ENCODE measurements at regions not wholly inside any gene's neighbourhood (a gene's known extent, or its start where the extent isn't known, plus 50 kb on each side); places are given as distances from the start of the nearest gene placed in this dataset.

GRCh38 chr1:4140241-4140640, 240.2 kb upstream of the C1orf174 start:
- DNase-seq (ENCODE audit: low spot score): no peak

GRCh38 chr1:4140821-4141220, 240.7 kb upstream of the C1orf174 start:
- no peak for DNase-seq (ENCODE audit: low spot score)

- DNase-seq (ENCODE audit: low spot score): no peak
Measured at GRCh38 chr1:4144349-4144971, 244.4 kb upstream of the C1orf174 start.

GRCh38 chr1:4146101-4146500, 246.0 kb upstream of the C1orf174 start:
- DNase-seq (ENCODE audit: low spot score): no peak

- no peak for DNase-seq (ENCODE audit: low spot score)
Measured at GRCh38 chr1:4146614-4147013, 246.5 kb upstream of the C1orf174 start.

GRCh38 chr1:4147509-4147908, 247.4 kb upstream of the C1orf174 start:
- no peak for DNase-seq (ENCODE audit: low spot score)

- DNase-seq (ENCODE audit: low spot score): no peak
Measured at GRCh38 chr1:4149281-4149680, 249.2 kb upstream of the C1orf174 start.

- no peak for DNase-seq (ENCODE audit: low spot score)
Measured at GRCh38 chr1:4149831-4150230, 249.8 kb upstream of the C1orf174 start.

GRCh38 chr1:4150262-4150661, 250.2 kb upstream of the C1orf174 start:
- DNase-seq (ENCODE audit: low spot score): no peak

- DNase-seq (ENCODE audit: low spot score): no peak
Measured at GRCh38 chr1:4152266-4152665, 252.2 kb upstream of the C1orf174 start.

GRCh38 chr1:4153571-4153970, 253.5 kb upstream of the C1orf174 start:
- no peak for DNase-seq (ENCODE audit: low spot score)

GRCh38 chr1:4156241-4156973, 256.3 kb upstream of the C1orf174 start:
- no peak for DNase-seq (ENCODE audit: low spot score)

GRCh38 chr1:4160181-4160580, 260.1 kb upstream of the C1orf174 start:
- no peak for DNase-seq (ENCODE audit: low spot score)

- no peak for DNase-seq (ENCODE audit: low spot score)
Measured at GRCh38 chr1:4161366-4162006, 261.4 kb upstream of the C1orf174 start.

- DNase-seq (ENCODE audit: low spot score): no peak
Measured at GRCh38 chr1:4164965-4165364, 264.9 kb upstream of the C1orf174 start.

- no peak for DNase-seq (ENCODE audit: low spot score)
Measured at GRCh38 chr1:4165686-4166300, 265.7 kb upstream of the C1orf174 start.

- no peak for DNase-seq (ENCODE audit: low spot score)
Measured at GRCh38 chr1:4166713-4167112, 266.6 kb upstream of the C1orf174 start.

- DNase-seq (ENCODE audit: low spot score): peak; percentile 34
Measured at GRCh38 chr1:4169991-4170390, 269.9 kb upstream of the C1orf174 start.

GRCh38 chr1:4170548-4171340, 270.7 kb upstream of the C1orf174 start:
- DNase-seq (ENCODE audit: low spot score): peak; percentile 33

- DNase-seq (ENCODE audit: low spot score): peak; percentile 36
Measured at GRCh38 chr1:4171480-4172450, 271.7 kb upstream of the C1orf174 start.
